ENCODE measurements at regions not wholly inside any gene's neighbourhood (a gene's known extent, or its start where the extent isn't known, plus 50 kb on each side); places are given as distances from the start of the nearest gene placed in this dataset.

GRCh38 chr2:241931084-241931975, 61.8 kb downstream of the RTP5 start:
- Histone ChIP-seq H3K4me2 (ENCODE audit: extremely low read depth, insufficient read depth, low read length) (no peak overlapping the region), H3K27ac (ENCODE audit: insufficient read depth, low read length) (no peak overlapping the region), H3K27me3 (ENCODE audit: control insufficient read depth, insufficient read depth, low read length) (no peaks in the 10 kb centered on the region), H3K9me3 (ENCODE audit: control insufficient read depth, insufficient read depth, low read depth, low read length) (no peaks in the 10 kb centered on the region), H3K36me3 (ENCODE audit: control insufficient read depth, insufficient read depth, low read length) (no peaks in the 10 kb centered on the region), H3K9ac (ENCODE audit: insufficient read depth, low read length) (no peak overlapping the region), H3K4me1 (ENCODE audit: control insufficient read depth, extremely low read depth, insufficient read depth, low read length) (no peaks in the 10 kb centered on the region), H4K20me1 (ENCODE audit: control insufficient read depth, extremely low read depth, insufficient read depth, low read length) (no peaks in the 10 kb centered on the region), H3K4me3 (replicated peaks in 1 of 4; ENCODE audit: control extremely low read depth in 1 of 4, insufficient read depth in 1 of 4, low read depth in 3 of 4, low read length in 4 of 4) (no peak overlapping the region), H2AFZ (ENCODE audit: low read length) (no peak overlapping the region), H3K79me2 (ENCODE audit: control insufficient read depth, insufficient read depth, low read length) (no peaks in the 10 kb centered on the region)
- TF ChIP-seq CTCF (conservative IDR thresholded peaks at IDR 0.05 in 1 of 2, IDR thresholded peaks at IDR 0.05 in 1 of 2; ENCODE audit: low read depth in 1 of 2, low read length in 2 of 2) = no peak
- DNase-seq (ENCODE audit: low read depth in 2 of 2) = no peak

GRCh38 chr2:241931976-241932898, 62.7 kb downstream of the RTP5 start:
- Histone ChIP-seq H3K9ac (ENCODE audit: insufficient read depth, low read length) (no peak overlapping the region), H2AFZ (ENCODE audit: low read length) (no peak overlapping the region), H3K4me2 (ENCODE audit: extremely low read depth, insufficient read depth, low read length) (no peak overlapping the region), H3K27ac (ENCODE audit: insufficient read depth, low read length) (no peak overlapping the region), H3K9me3 (ENCODE audit: control insufficient read depth, insufficient read depth, low read depth, low read length) (no peaks in the 10 kb centered on the region), H3K36me3 (ENCODE audit: control insufficient read depth, insufficient read depth, low read length) (no peaks in the 10 kb centered on the region), H3K27me3 (ENCODE audit: control insufficient read depth, insufficient read depth, low read length) (no peaks in the 10 kb centered on the region), H3K79me2 (ENCODE audit: control insufficient read depth, insufficient read depth, low read length) (no peaks in the 10 kb centered on the region), H3K4me1 (ENCODE audit: control insufficient read depth, extremely low read depth, insufficient read depth, low read length) (no peaks in the 10 kb centered on the region), H3K4me3 (replicated peaks in 1 of 4; ENCODE audit: control extremely low read depth in 1 of 4, insufficient read depth in 1 of 4, low read depth in 3 of 4, low read length in 4 of 4) (no peak overlapping the region), H4K20me1 (ENCODE audit: control insufficient read depth, extremely low read depth, insufficient read depth, low read length) (no peaks in the 10 kb centered on the region)
- TF ChIP-seq CTCF (conservative IDR thresholded peaks at IDR 0.05 in 1 of 2, IDR thresholded peaks at IDR 0.05 in 1 of 2; ENCODE audit: low read depth in 1 of 2, low read length in 2 of 2) (no peak), EZH2 (IDR thresholded peaks at IDR 0.05; ENCODE audit: low read length, missing control alignments) (no peak)
- no peak for DNase-seq (ENCODE audit: low read depth in 2 of 2)

GRCh38 chr2:241932899-241933178, 63.3 kb downstream of the RTP5 start:
- Histone ChIP-seq H3K4me1 (ENCODE audit: control insufficient read depth, extremely low read depth, insufficient read depth, low read length) (no peaks in the 10 kb centered on the region), H3K9me3 (ENCODE audit: control insufficient read depth, insufficient read depth, low read depth, low read length) (no peaks in the 10 kb centered on the region), H3K79me2 (ENCODE audit: control insufficient read depth, insufficient read depth, low read length) (no peaks in the 10 kb centered on the region), H3K4me3 (replicated peaks in 1 of 4; ENCODE audit: control extremely low read depth in 1 of 4, insufficient read depth in 1 of 4, low read depth in 3 of 4, low read length in 4 of 4) (no peak overlapping the region), H3K27me3 (ENCODE audit: control insufficient read depth, insufficient read depth, low read length) (no peaks in the 10 kb centered on the region), H3K27ac (ENCODE audit: insufficient read depth, low read length) (no peak overlapping the region), H4K20me1 (ENCODE audit: control insufficient read depth, extremely low read depth, insufficient read depth, low read length) (no peaks in the 10 kb centered on the region), H2AFZ (ENCODE audit: low read length) (no peak overlapping the region), H3K4me2 (ENCODE audit: extremely low read depth, insufficient read depth, low read length) (no peak overlapping the region), H3K36me3 (ENCODE audit: control insufficient read depth, insufficient read depth, low read length) (no peaks in the 10 kb centered on the region), H3K9ac (ENCODE audit: insufficient read depth, low read length) (no peak overlapping the region)
- DNase-seq (ENCODE audit: low read depth in 2 of 2) = no peak
- TF ChIP-seq EZH2 (IDR thresholded peaks at IDR 0.05; ENCODE audit: low read length, missing control alignments) = no peak
- no peak for TF ChIP-seq CTCF (conservative IDR thresholded peaks at IDR 0.05 in 1 of 2, IDR thresholded peaks at IDR 0.05 in 1 of 2; ENCODE audit: low read depth in 1 of 2, low read length in 2 of 2)

Data from fibroblast of lung (primary cell).